ENCODE measurements at regions not wholly inside any gene's neighbourhood (a gene's known extent, or its start where the extent isn't known, plus 50 kb on each side); places are given as distances from the start of the nearest gene placed in this dataset.

- Histone ChIP-seq H3K79me2 (ENCODE audit: control insufficient read depth, insufficient read depth, low read length) (no peaks in the 10 kb centered on the region), H4K20me1 (ENCODE audit: control insufficient read depth, extremely low read depth, insufficient read depth, low read length) (no peaks in the 10 kb centered on the region), H3K4me1 (ENCODE audit: control insufficient read depth, extremely low read depth, insufficient read depth, low read length) (no peaks in the 10 kb centered on the region), H3K27me3 (ENCODE audit: control insufficient read depth, extremely low read depth, insufficient read depth, low read length) (no peaks in the 10 kb centered on the region), H2AFZ (ENCODE audit: control insufficient read depth, low read length) (no peak overlapping the region), H3K4me3 (ENCODE audit: control insufficient read depth in 2 of 3, extremely low read depth in 1 of 3, insufficient read depth in 2 of 3, low read depth in 1 of 3, low read length in 3 of 3) (no peak overlapping the region), H3K9ac (ENCODE audit: control insufficient read depth, extremely low read depth, insufficient read depth, low read length) (no peak overlapping the region), H3K9me3 (ENCODE audit: control insufficient read depth, low read depth, low read length) (no peaks in the 10 kb centered on the region), H3K36me3 (ENCODE audit: control insufficient read depth in 2 of 2, extremely low read depth in 1 of 2, insufficient read depth in 2 of 2, low read length in 2 of 2) (no peaks in the 10 kb centered on the region), H3K4me2 (ENCODE audit: control insufficient read depth, extremely low read depth, insufficient read depth, low read depth, low read length) (no peak overlapping the region), H3K27ac (ENCODE audit: control insufficient read depth, insufficient read depth, low read length) (no peak overlapping the region), H3K9me1 (ENCODE audit: control insufficient read depth, extremely low read depth, insufficient read depth, low read length) (no peaks in the 10 kb centered on the region)
- no peak for FAIRE-seq
- TF ChIP-seq CTCF (optimal IDR thresholded peaks at IDR 0.05 in 1 of 3, IDR thresholded peaks at IDR 0.05 in 1 of 3, conservative IDR thresholded peaks at IDR 0.05 in 1 of 3; ENCODE audit: extremely low read depth in 1 of 3, insufficient read depth in 2 of 3, low read length in 3 of 3) (no peak), EZH2 (IDR thresholded peaks at IDR 0.05; ENCODE audit: low read length) (no peak)
- DNase-seq (ENCODE audit: low read depth, low spot score), result no peak
- dilution Hi-C loops (cut with MboI; ENCODE audit: extremely low pct_ligation_motif_present, low sequenced_read_pairs), result no loop called here
These were observed 133.7 kb downstream of the CBLN2 start for GRCh38 chr18:72410399-72410798.

- H3K27ac ChIP-seq (ENCODE audit: control insufficient read depth, insufficient read depth, low read length), result no peak overlapping the region
- no peaks in the 10 kb centered on the region for H3K4me1 ChIP-seq (ENCODE audit: control insufficient read depth, extremely low read depth, insufficient read depth, low read length)
- no peaks in the 10 kb centered on the region for H3K27me3 ChIP-seq (ENCODE audit: control insufficient read depth, extremely low read depth, insufficient read depth, low read length)
- H3K79me2 ChIP-seq (ENCODE audit: control insufficient read depth, insufficient read depth, low read length), result no peaks in the 10 kb centered on the region
- no peak for FAIRE-seq
- no peak overlapping the region for H3K4me3 ChIP-seq (ENCODE audit: control insufficient read depth in 2 of 3, extremely low read depth in 1 of 3, insufficient read depth in 2 of 3, low read depth in 1 of 3, low read length in 3 of 3)
- no peaks in the 10 kb centered on the region for H3K36me3 ChIP-seq (ENCODE audit: control insufficient read depth in 2 of 2, extremely low read depth in 1 of 2, insufficient read depth in 2 of 2, low read length in 2 of 2)
- no peak overlapping the region for H3K9ac ChIP-seq (ENCODE audit: control insufficient read depth, extremely low read depth, insufficient read depth, low read length)
- TF ChIP-seq EZH2 (IDR thresholded peaks at IDR 0.05; ENCODE audit: low read length) (no peak), CTCF (optimal IDR thresholded peaks at IDR 0.05 in 1 of 3, IDR thresholded peaks at IDR 0.05 in 1 of 3, conservative IDR thresholded peaks at IDR 0.05 in 1 of 3; ENCODE audit: extremely low read depth in 1 of 3, insufficient read depth in 2 of 3, low read length in 3 of 3) (no peak)
- H4K20me1 ChIP-seq (ENCODE audit: control insufficient read depth, extremely low read depth, insufficient read depth, low read length), result no peaks in the 10 kb centered on the region
- dilution Hi-C loops (cut with MboI; ENCODE audit: extremely low pct_ligation_motif_present, low sequenced_read_pairs), result no loop called here
- no peaks in the 10 kb centered on the region for H3K9me1 ChIP-seq (ENCODE audit: control insufficient read depth, extremely low read depth, insufficient read depth, low read length)
- no peak overlapping the region for H3K4me2 ChIP-seq (ENCODE audit: control insufficient read depth, extremely low read depth, insufficient read depth, low read depth, low read length)
- H2AFZ ChIP-seq (ENCODE audit: control insufficient read depth, low read length), result no peak overlapping the region
- no peak for DNase-seq (ENCODE audit: low read depth, low spot score)
- H3K9me3 ChIP-seq (ENCODE audit: control insufficient read depth, low read depth, low read length), result no peaks in the 10 kb centered on the region
These were observed 134.2 kb downstream of the CBLN2 start for GRCh38 chr18:72409903-72410302.
